ENCODE measurements at regions not wholly inside any gene's neighbourhood (a gene's known extent, or its start where the extent isn't known, plus 50 kb on each side); places are given as distances from the start of the nearest gene placed in this dataset.
A peak's percentile ranks its signal among the peaks of the same experiment; 100 is the strongest.

DNA sequence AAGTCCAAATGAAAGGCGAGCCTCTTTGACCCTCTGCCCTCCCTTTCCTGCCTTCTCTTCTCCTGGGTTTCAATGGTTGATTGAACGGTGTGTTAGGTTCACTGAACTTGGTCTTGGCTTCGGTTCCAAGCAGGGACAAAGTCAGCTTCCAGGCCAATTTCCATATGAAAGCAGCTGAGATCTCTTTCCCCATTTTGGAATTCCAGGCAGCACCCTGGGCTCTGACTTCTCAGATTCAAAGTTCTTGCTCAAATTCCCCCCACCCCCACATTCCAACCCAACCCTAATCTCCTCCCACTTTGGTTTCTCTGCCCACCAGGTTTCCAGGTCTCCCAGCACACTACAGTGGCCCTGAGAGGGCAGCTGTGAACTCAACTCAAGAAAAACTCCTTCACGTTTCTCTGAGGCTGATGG, 231.0 kb downstream of the INSIG2 start:
- peaks cover 2% of the 10 kb centered on the region for H3K27me3 ChIP-seq (ENCODE audit: insufficient read depth, low read length)
- H3K79me2 ChIP-seq (ENCODE audit: insufficient read depth, low read length): no peaks in the 10 kb centered on the region
- no peak overlapping the region for H2AFZ ChIP-seq (ENCODE audit: low read length)
- no peak overlapping the region for H3K4me2 ChIP-seq (ENCODE audit: insufficient read depth, low read length)
- no peaks in the 10 kb centered on the region for H3K9me3 ChIP-seq (ENCODE audit: low read depth, low read length)
- no peaks in the 10 kb centered on the region for H4K20me1 ChIP-seq (ENCODE audit: insufficient read depth, low read length)
- H3K36me3 ChIP-seq (ENCODE audit: insufficient read depth, low read length): no peaks in the 10 kb centered on the region
- H3K27ac ChIP-seq (ENCODE audit: low read depth, low read length): no peak overlapping the region
- no peak for DNase-seq (ENCODE audit: insufficient read length, low spot score, missing footprints)
- no peaks in the 10 kb centered on the region for H3K4me1 ChIP-seq (ENCODE audit: insufficient read depth, low read length)
- H3K4me3 ChIP-seq (ENCODE audit: insufficient read depth, low read length): no peak overlapping the region
- TF ChIP-seq CTCF (IDR thresholded peaks at IDR 0.05; ENCODE audit: extremely low read depth, low read depth, low read length): no peak

DNA sequence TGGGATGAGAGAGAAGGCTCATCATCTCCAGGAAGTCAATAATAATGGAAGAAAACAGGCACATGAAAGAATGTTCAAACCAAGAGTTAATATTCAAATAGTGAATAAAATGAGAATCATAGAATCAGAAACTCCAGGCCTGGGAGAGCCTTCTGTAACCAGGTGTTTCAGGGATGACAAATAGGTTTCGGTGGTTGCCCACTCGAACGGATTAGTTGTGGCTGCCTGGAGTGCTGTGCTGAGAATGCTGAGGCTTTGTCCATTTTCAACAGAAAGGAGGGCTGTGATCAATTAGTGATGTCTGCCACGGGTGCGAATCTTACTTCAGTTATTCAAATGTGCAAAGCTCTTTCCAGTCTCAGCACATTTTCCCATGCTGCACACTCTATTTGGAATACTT, 227.3 kb downstream of the INSIG2 start:
- Histone ChIP-seq H4K20me1 (ENCODE audit: insufficient read depth, low read length) (no peaks in the 10 kb centered on the region), H2AFZ (ENCODE audit: low read length) (no peak overlapping the region), H3K9me3 (ENCODE audit: low read depth, low read length) (no peaks in the 10 kb centered on the region), H3K4me1 (ENCODE audit: insufficient read depth, low read length) (no peaks in the 10 kb centered on the region), H3K79me2 (ENCODE audit: insufficient read depth, low read length) (no peaks in the 10 kb centered on the region), H3K4me2 (ENCODE audit: insufficient read depth, low read length) (no peak overlapping the region), H3K27ac (ENCODE audit: low read depth, low read length) (no peak overlapping the region), H3K4me3 (ENCODE audit: insufficient read depth, low read length) (no peak overlapping the region), H3K36me3 (ENCODE audit: insufficient read depth, low read length) (no peaks in the 10 kb centered on the region), H3K27me3 (ENCODE audit: insufficient read depth, low read length) (peaks cover 2% of the 10 kb centered on the region)
- DNase-seq (ENCODE audit: insufficient read length, low spot score, missing footprints): no peak
- no peak for TF ChIP-seq CTCF (IDR thresholded peaks at IDR 0.05; ENCODE audit: extremely low read depth, low read depth, low read length)

GRCh38 chr2:118312969-118313756, 224.9 kb downstream of the INSIG2 start:
- no peaks in the 10 kb centered on the region for H3K9me3 ChIP-seq (ENCODE audit: low read depth, low read length)
- H3K4me2 ChIP-seq (ENCODE audit: insufficient read depth, low read length): no peak overlapping the region
- no peak for TF ChIP-seq CTCF (IDR thresholded peaks at IDR 0.05; ENCODE audit: extremely low read depth, low read depth, low read length)
- peaks cover 2% of the 10 kb centered on the region for H3K27me3 ChIP-seq (ENCODE audit: insufficient read depth, low read length)
- DNase-seq (ENCODE audit: insufficient read length, low spot score, missing footprints): no peak
- H3K36me3 ChIP-seq (ENCODE audit: insufficient read depth, low read length): no peaks in the 10 kb centered on the region
- H2AFZ ChIP-seq (ENCODE audit: low read length): no peak overlapping the region
- no peaks in the 10 kb centered on the region for H4K20me1 ChIP-seq (ENCODE audit: insufficient read depth, low read length)
- H3K4me1 ChIP-seq (ENCODE audit: insufficient read depth, low read length): no peaks in the 10 kb centered on the region
- H3K27ac ChIP-seq (ENCODE audit: low read depth, low read length): no peak overlapping the region
- no peak overlapping the region for H3K4me3 ChIP-seq (ENCODE audit: insufficient read depth, low read length)
- H3K79me2 ChIP-seq (ENCODE audit: insufficient read depth, low read length): no peaks in the 10 kb centered on the region

DNA sequence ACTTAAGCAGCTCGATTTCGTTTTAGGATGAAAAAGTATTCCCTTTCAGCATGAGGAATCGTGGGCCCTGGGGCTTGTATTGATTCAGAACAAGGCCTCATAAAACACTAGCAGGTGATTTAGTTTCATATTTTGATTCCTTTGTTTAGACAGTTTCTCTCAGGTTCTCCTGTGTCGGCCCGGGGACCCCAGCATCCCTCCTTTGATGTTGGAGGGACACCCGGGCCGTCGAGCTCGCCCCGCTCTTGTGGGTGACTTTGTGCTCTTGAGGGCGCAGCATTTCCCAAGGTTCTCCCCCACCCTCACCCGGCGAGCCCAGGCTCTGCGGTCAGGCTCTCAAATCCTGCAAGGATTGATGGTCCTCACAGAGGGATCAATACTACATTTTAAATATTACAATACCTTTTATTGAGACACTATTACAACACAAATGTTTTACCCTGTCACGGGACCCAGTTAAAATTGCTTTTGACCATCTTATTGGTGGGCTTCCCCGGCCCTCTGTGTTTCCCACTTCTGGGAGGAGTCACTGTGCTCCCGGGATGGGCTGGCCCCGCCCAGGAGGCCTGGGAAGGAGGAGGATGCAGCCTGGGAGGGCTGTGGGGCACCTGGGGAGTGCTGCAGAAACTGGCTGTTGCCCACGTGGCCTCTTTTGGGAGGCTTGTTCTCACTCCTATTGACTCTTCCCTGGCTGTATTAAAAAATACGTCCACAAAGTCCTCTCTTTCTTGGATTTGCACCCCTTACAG, 222.6 kb downstream of the INSIG2 start:
- no peak for DNase-seq (ENCODE audit: insufficient read length, low spot score, missing footprints)
- Histone ChIP-seq H3K27ac (ENCODE audit: low read depth, low read length) (no peak overlapping the region), H3K27me3 (ENCODE audit: insufficient read depth, low read length) (no peaks in the 10 kb centered on the region)

More for the DNA sequence above, 222.6 kb downstream of the INSIG2 start:
- TF ChIP-seq CTCF (IDR thresholded peaks at IDR 0.05; ENCODE audit: extremely low read depth, low read depth, low read length): no peak
- Histone ChIP-seq H4K20me1 (ENCODE audit: insufficient read depth, low read length) (no peaks in the 10 kb centered on the region), H3K9me3 (ENCODE audit: low read depth, low read length) (no peaks in the 10 kb centered on the region), H3K4me1 (ENCODE audit: insufficient read depth, low read length) (no peaks in the 10 kb centered on the region), H3K36me3 (ENCODE audit: insufficient read depth, low read length) (no peaks in the 10 kb centered on the region), H3K4me3 (ENCODE audit: insufficient read depth, low read length) (peak overlapping the region; percentile 67), H3K4me2 (ENCODE audit: insufficient read depth, low read length) (peak overlapping the region; percentile 76), H3K79me2 (ENCODE audit: insufficient read depth, low read length) (no peaks in the 10 kb centered on the region), H2AFZ (ENCODE audit: low read length) (peak overlapping the region; percentile 86)
